DMS114 treated with DMSO at 0.1 percent for 48 hours (cell line): ENCODE measurements at regions not wholly inside any gene's neighbourhood (a gene's known extent, or its start where the extent isn't known, plus 50 kb on each side); places are given as distances from the start of the nearest gene placed in this dataset.
"Not testable (repeated sequence)": the region's sequence is repeated elsewhere in the genome, so short reads cannot be mapped to it uniquely, and the experiment has no call there.

Source experiments
- DNase-seq: peaks from one replicate; lab custom pipeline; 2025; ENCODE audit not compliant: unreplicated experiment; lab: John Stamatoyannopoulos, UW

- no peak for DNase-seq
Observed at GRCh38 chr3:74978684-74979083, 364.2 kb upstream of the CNTN3 start.

- not testable (repeated sequence) for DNase-seq
Observed at GRCh38 chr3:74985028-74985904, 370.8 kb upstream of the CNTN3 start.

GRCh38 chr3:74988095-74988494, 373.6 kb upstream of the CNTN3 start:
- no peak for DNase-seq

- no peak for DNase-seq
Observed at GRCh38 chr3:74992898-74993297, 378.4 kb upstream of the CNTN3 start.

- peak; percentile 1 for DNase-seq
Observed at GRCh38 chr3:75001330-75001729, 386.9 kb upstream of the CNTN3 start.

- no peak for DNase-seq
Observed at GRCh38 chr3:75012791-75013331, 398.4 kb upstream of the CNTN3 start.

GRCh38 chr3:75014008-75014407, 399.5 kb upstream of the CNTN3 start:
- DNase-seq, result no peak

GRCh38 chr3:75015280-75015679, 400.8 kb upstream of the CNTN3 start:
- DNase-seq, result no peak

- DNase-seq, result no peak
Observed at GRCh38 chr3:75035146-75035545, 420.7 kb upstream of the CNTN3 start.

GRCh38 chr3:75042941-75043340, 428.5 kb upstream of the CNTN3 start:
- DNase-seq, result no peak

- no peak for DNase-seq
Observed at GRCh38 chr3:75048650-75049049, 434.2 kb upstream of the CNTN3 start.

GRCh38 chr3:75049533-75049932, 435.1 kb upstream of the CNTN3 start:
- no peak for DNase-seq

- no peak for DNase-seq
Observed at GRCh38 chr3:75059120-75059519, 444.7 kb upstream of the CNTN3 start.

- no peak for DNase-seq
Observed at GRCh38 chr3:75061806-75062205, 447.3 kb upstream of the CNTN3 start.

- no peak for DNase-seq
Observed at GRCh38 chr3:75075158-75075557, 460.7 kb upstream of the CNTN3 start.

GRCh38 chr3:75076481-75076880, 462.0 kb upstream of the CNTN3 start:
- DNase-seq, result no peak

- DNase-seq, result no peak
Observed at GRCh38 chr3:75078290-75078689, 463.8 kb upstream of the CNTN3 start.

- DNase-seq, result no peak
Observed at GRCh38 chr3:75082845-75083244, 468.4 kb upstream of the CNTN3 start.

GRCh38 chr3:75089841-75090240, 475.4 kb upstream of the CNTN3 start:
- no peak for DNase-seq

- no peak for DNase-seq
Observed at GRCh38 chr3:75101329-75102147, 487.1 kb upstream of the CNTN3 start.

- DNase-seq, result no peak
Observed at GRCh38 chr3:75110741-75111140, 496.3 kb upstream of the CNTN3 start.

GRCh38 chr3:75115695-75116094, 501.2 kb upstream of the CNTN3 start:
- no peak for DNase-seq
